GM21447 (cell line): ENCODE measurements at regions not wholly inside any gene's neighbourhood (a gene's known extent, or its start where the extent isn't known, plus 50 kb on each side); places are given as distances from the start of the nearest gene placed in this dataset.
"Not testable (repeated sequence)": the region's sequence is repeated elsewhere in the genome, so short reads cannot be mapped to it uniquely, and the experiment has no call there.

Source experiments
- ATAC-seq: cut with Tn5 transposase; IDR thresholded peaks from one replicate; pipeline ENCODE4 v1.9.1; 2021; ENCODE audit not compliant: unreplicated experiment

GRCh38 chr5:17817990-17818389 lies 183.7 kb downstream of the TAF11L14 start:
- no peak for ATAC-seq

GRCh38 chr5:17819783-17820182 lies 185.5 kb downstream of the TAF11L14 start:
- ATAC-seq = no peak

- no peak for ATAC-seq
Observed at GRCh38 chr5:17828681-17829080, 194.4 kb downstream of the TAF11L14 start.

- no peak for ATAC-seq
Observed at GRCh38 chr5:17829456-17829855, 195.2 kb downstream of the TAF11L14 start.

- ATAC-seq = no peak
Observed at GRCh38 chr5:17831279-17831678, 197.0 kb downstream of the TAF11L14 start.

GRCh38 chr5:17832949-17833745 lies 198.9 kb downstream of the TAF11L14 start:
- ATAC-seq = no peak

GRCh38 chr5:17837757-17838156 lies 203.5 kb downstream of the TAF11L14 start:
- no peak for ATAC-seq

GRCh38 chr5:17838469-17838868 lies 204.2 kb downstream of the TAF11L14 start:
- no peak for ATAC-seq

DNA sequence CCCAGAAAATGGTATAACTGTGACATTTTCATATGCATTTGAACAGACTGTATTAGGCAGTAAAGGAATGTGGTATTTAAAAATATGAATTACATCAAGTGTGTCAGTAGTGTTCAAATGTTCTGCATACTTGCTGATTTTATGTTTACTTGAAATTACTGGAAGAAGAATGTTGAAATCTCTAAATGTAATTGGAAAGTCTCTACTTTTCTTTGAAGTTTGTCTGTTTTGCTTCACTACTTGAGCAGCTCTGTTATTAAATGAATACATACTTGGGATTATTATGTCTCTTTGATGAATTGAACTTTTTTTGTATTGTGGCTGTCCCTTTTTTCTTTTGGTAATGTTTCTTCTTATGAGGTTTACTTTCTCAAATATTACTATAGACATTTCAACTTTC lies 205.6 kb downstream of the TAF11L14 start:
- ATAC-seq = no peak

DNA sequence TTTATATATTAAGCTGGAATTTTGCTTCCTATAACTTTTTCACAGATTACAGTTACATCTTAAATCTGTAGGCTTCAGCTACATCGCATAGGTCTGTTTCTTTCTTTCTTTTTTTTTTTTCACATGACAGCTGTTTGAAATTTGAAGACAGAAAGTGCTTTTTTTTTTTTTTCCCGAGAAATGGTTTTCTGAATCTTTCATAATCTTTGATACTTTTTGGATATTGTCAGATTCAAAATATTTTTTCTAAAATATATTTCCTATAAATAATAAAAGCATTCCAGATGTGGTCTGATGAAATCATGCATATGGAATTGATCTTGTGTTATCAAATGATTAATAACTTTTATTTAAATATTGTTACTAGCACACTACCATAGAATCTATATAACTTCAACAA lies 212.2 kb downstream of the TAF11L14 start:
- no peak for ATAC-seq

- ATAC-seq = no peak
Observed at GRCh38 chr5:17847286-17847685, 213.0 kb downstream of the TAF11L14 start.

DNA sequence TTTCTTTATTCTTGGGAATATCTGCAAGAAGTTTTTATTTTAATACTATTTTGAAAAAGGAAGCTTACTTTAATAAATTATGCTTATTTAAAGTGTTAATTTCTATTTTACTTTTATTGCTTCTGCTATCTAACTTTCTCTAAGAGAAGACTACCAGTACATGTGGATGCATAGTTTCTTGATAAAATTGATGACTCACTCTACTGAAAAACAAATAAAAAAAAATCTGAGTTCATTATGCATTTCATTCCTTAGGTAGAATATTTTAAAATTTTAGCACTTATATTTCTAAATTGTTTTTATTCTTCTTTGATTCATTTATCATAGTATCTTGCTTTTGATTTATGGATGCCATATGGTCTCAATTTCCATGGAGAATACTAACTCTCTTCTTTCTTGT lies 217.9 kb downstream of the TAF11L14 start:
- no peak for ATAC-seq

DNA sequence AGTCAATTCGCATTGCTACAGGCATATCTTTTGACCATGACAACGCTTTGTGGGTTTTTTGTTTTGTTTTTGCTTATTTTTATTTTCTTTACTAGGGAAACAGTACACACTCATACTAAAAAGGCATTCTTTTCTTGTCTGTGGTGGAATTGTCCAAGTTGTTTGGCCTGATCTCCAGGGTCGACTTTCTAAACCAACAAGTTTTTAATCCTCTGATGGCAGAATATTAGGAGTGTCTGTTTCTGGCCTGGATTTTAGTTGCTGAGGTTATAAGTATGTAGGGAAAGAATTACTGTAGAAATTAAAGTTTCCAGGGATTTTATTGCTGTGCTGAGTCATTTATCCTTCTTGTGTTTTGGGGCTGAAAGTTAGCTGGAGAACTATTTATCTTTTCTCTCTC lies 218.5 kb downstream of the TAF11L14 start:
- no peak for ATAC-seq

- no peak for ATAC-seq
Observed at GRCh38 chr5:17854901-17855300, 220.6 kb downstream of the TAF11L14 start.

DNA sequence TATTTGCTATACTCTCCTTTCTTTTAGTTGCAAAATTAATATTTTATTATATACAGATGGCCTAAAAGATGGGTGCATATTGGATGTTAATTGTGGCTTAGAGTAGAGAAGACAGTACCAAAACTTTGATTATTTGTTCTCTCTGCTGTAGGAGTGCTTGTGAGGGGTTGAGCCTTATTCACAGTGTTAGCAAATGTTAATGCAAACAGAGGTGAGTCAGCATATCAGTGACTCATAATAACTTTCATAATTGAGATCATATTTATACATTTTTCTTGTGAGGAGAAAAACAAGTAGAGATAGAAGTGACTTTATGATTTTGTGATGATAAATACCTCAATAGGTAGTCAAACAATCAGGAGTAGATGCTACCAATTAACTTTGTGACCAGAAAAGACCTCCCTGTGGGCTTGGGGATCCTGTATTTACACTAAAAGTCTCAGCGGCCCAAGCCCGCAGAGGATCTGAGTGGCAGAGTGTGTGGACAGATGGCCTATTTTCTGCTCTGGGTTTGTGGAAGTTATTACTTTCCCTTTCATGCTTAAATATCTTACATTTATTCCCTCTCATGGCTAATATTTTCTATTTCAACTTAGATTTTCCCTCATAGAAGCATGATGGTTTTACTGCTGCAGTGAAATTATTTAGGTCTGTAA lies 226.5 kb downstream of the TAF11L14 start:
- ATAC-seq = no peak

- not testable (repeated sequence) for ATAC-seq
Observed at GRCh38 chr5:17864903-17865302, 230.6 kb downstream of the TAF11L14 start.

- not testable (repeated sequence) for ATAC-seq
Observed at GRCh38 chr5:17865966-17866365, 231.7 kb downstream of the TAF11L14 start.

- no peak for ATAC-seq
Observed at GRCh38 chr5:17872204-17872603, 237.9 kb downstream of the TAF11L14 start.

DNA sequence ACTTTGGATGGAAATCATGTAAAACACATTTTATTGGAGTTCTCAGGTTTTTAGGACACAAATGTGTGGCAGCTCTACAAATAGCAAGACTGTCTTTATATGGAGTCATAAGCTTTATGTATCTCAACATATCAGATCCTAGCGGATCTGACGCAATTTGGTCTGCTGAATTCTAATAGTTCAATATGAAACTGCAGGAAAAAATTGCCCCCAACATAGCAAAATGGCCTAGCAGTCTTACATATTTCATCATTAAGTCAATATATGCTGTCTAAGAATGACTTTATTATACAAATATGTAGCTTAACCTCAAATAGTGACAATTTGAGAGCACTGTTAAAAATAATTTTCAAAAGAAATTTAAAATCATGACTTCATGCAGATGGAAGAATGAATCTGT lies 244.3 kb downstream of the TAF11L14 start:
- no peak for ATAC-seq

GRCh38 chr5:17879276-17879675 lies 245.0 kb downstream of the TAF11L14 start:
- ATAC-seq = no peak

GRCh38 chr5:17880869-17881268 lies 246.6 kb downstream of the TAF11L14 start:
- ATAC-seq = no peak

GRCh38 chr5:17882760-17883488 lies 248.7 kb downstream of the TAF11L14 start:
- ATAC-seq = no peak
